ENCODE measurements at regions not wholly inside any gene's neighbourhood (a gene's known extent, or its start where the extent isn't known, plus 50 kb on each side); places are given as distances from the start of the nearest gene placed in this dataset.
A peak's percentile ranks its signal among the peaks of the same experiment; 100 is the strongest.

GRCh38 chr2:118764855-118765254 is 82.6 kb downstream of the EN1 start:
- Mint-ChIP-seq H3K36me3 (ENCODE audit: insufficient read depth, unreplicated experiment) (no peaks in the 10 kb centered on the region), H3K4me1 (ENCODE audit: low read depth, unreplicated experiment) (no peaks in the 10 kb centered on the region), H3K27me3 (ENCODE audit: insufficient read depth, unreplicated experiment) (peaks cover 23% of the 10 kb centered on the region), H3K27ac (ENCODE audit: unreplicated experiment) (no peak overlapping the region), H3K9me3 (ENCODE audit: unreplicated experiment) (no peaks in the 10 kb centered on the region), H3K4me3 (ENCODE audit: unreplicated experiment) (no peak overlapping the region)
- no peak for DNase-seq
- Histone ChIP-seq H3K27me3 (replicated peaks; ENCODE audit: control insufficient read depth, insufficient read depth, low read length) (no peaks in the 10 kb centered on the region; the same call in 1 of the 2 replicates), H3K4me3 (ENCODE audit: low read depth, low read length) (no peak overlapping the region), H3K36me3 (ENCODE audit: control insufficient read depth, insufficient read depth, low read length) (no peaks in the 10 kb centered on the region), H3K9me3 (peaks cover 4% of the 10 kb centered on the region; the same call in 1 of the 2 replicates), H3K4me1 (no peaks in the 10 kb centered on the region)
- TF ChIP-seq, protein P1, sequence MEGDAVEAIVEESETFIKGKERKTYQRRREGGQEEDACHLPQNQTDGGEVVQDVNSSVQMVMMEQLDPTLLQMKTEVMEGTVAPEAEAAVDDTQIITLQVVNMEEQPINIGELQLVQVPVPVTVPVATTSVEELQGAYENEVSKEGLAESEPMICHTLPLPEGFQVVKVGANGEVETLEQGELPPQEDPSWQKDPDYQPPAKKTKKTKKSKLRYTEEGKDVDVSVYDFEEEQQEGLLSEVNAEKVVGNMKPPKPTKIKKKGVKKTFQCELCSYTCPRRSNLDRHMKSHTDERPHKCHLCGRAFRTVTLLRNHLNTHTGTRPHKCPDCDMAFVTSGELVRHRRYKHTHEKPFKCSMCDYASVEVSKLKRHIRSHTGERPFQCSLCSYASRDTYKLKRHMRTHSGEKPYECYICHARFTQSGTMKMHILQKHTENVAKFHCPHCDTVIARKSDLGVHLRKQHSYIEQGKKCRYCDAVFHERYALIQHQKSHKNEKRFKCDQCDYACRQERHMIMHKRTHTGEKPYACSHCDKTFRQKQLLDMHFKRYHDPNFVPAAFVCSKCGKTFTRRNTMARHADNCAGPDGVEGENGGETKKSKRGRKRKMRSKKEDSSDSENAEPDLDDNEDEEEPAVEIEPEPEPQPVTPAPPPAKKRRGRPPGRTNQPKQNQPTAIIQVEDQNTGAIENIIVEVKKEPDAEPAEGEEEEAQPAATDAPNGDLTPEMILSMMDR (IDR thresholded peaks at IDR 0.05; ENCODE audit: insufficient read depth in 1 of 2, low read depth in 1 of 2, low read length in 1 of 2, severe bottlenecking in 1 of 2, unreplicated experiment in 1 of 2): no peak
- ChIA-PET CTCF (no interaction called here), POLR2A (no interaction called here)
- no TSS peak for BruUV-seq (replicated peaks)
- intact Hi-C loops (cut with micrococcal nuclease; ENCODE audit: unreplicated experiment): no loop called here

DNA sequence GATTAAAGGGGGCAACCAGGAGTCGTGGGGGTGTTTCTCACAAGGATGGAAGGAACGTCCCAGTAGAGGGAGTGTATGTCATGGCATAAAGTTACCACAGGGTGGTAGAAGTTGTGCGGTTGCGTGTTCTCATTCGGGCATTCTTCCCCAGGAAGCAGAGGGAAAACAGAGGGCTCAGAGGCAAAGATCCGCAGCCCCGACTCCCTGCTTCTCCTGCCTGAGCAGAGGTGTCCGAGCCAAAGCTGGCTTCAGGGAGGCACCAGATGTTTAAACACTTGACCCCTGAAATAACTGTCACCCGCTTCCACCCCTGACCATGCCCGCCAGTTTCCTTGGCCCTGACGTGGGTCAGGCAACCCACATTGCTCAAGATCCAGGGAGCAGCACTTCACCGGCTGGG is 83.7 kb downstream of the EN1 start:
- POLR2A ChIA-PET: no interaction called here
- intact Hi-C loops (cut with micrococcal nuclease; ENCODE audit: unreplicated experiment): loop anchor here (1.0 kb wide), 1 partner anchor 92 kb away; no protein-coding TSS in a partner anchor
- Mint-ChIP-seq H3K36me3 (ENCODE audit: insufficient read depth, unreplicated experiment) (no peaks in the 10 kb centered on the region), H3K4me1 (ENCODE audit: low read depth, unreplicated experiment) (no peaks in the 10 kb centered on the region), H3K9me3 (ENCODE audit: unreplicated experiment) (no peaks in the 10 kb centered on the region), H3K27me3 (ENCODE audit: insufficient read depth, unreplicated experiment) (peaks cover 29% of the 10 kb centered on the region), H3K27ac (ENCODE audit: unreplicated experiment) (no peak overlapping the region), H3K4me3 (ENCODE audit: unreplicated experiment) (no peak overlapping the region)
- no peak overlapping the region for H3K4me3 ChIP-seq (ENCODE audit: low read depth, low read length)
- CTCF ChIA-PET: no interaction called here
- DNase-seq: peak in 1 of 2 experiments; percentile 19
- no TSS peak for BruUV-seq (replicated peaks)
- H3K4me1 ChIP-seq: no peaks in the 10 kb centered on the region
- no peaks in the 10 kb centered on the region; the same call in 1 of the 2 replicates for H3K27me3 ChIP-seq (replicated peaks; ENCODE audit: control insufficient read depth, insufficient read depth, low read length)
- peaks cover 8% of the 10 kb centered on the region; the same call in 1 of the 2 replicates for H3K9me3 ChIP-seq
- no peaks in the 10 kb centered on the region for H3K36me3 ChIP-seq (ENCODE audit: control insufficient read depth, insufficient read depth, low read length)
- TF ChIP-seq, protein P1 (IDR thresholded peaks at IDR 0.05; ENCODE audit: insufficient read depth in 1 of 2, low read depth in 1 of 2, low read length in 1 of 2, severe bottlenecking in 1 of 2, unreplicated experiment in 1 of 2): peak in 1 of 2 experiments; percentile 17

DNA sequence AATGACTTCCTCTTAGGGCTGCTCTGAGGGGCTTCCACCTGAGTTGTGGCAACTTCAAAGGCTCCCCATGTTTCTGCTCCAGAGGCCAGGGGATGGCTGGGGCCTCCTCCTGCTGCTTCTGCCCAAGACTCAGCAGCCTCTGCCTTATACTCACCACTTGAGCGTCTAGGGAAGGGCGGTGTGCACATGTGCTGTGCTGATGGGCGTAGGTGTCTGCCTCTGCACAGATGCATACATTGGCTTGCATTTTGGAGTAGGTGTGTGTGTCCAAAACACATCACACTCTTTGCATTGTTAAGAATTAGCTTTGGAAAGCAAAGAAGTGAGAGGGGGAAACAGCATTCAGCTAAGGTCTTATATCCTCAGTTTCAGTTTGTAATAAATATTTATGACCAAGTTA is 85.2 kb downstream of the EN1 start:
- Histone ChIP-seq H3K36me3 (ENCODE audit: control insufficient read depth, insufficient read depth, low read length) (no peaks in the 10 kb centered on the region), H3K27me3 (replicated peaks; ENCODE audit: control insufficient read depth, insufficient read depth, low read length) (no peaks in the 10 kb centered on the region; the same call in none of the 2 replicates), H3K4me3 (ENCODE audit: low read depth, low read length) (no peak overlapping the region), H3K9me3 (peaks cover 8% of the 10 kb centered on the region; the same call in 1 of the 2 replicates), H3K4me1 (no peaks in the 10 kb centered on the region)
- no TSS peak for BruUV-seq (replicated peaks)
- intact Hi-C loops (cut with micrococcal nuclease; ENCODE audit: unreplicated experiment): no loop called here
- ChIA-PET CTCF (no interaction called here), POLR2A (no interaction called here)
- no peaks in the 10 kb centered on the region for H3K36me3 Mint-ChIP-seq (ENCODE audit: insufficient read depth, unreplicated experiment)
- no peaks in the 10 kb centered on the region for H3K4me1 Mint-ChIP-seq (ENCODE audit: low read depth, unreplicated experiment)
- no peak for DNase-seq
- H3K4me3 Mint-ChIP-seq (ENCODE audit: unreplicated experiment): no peak overlapping the region
- H3K9me3 Mint-ChIP-seq (ENCODE audit: unreplicated experiment): no peaks in the 10 kb centered on the region
- H3K27ac Mint-ChIP-seq (ENCODE audit: unreplicated experiment): no peak overlapping the region
- peaks cover 36% of the 10 kb centered on the region for H3K27me3 Mint-ChIP-seq (ENCODE audit: insufficient read depth, unreplicated experiment)
- TF ChIP-seq, protein P1 (IDR thresholded peaks at IDR 0.05; ENCODE audit: insufficient read depth in 1 of 2, low read depth in 1 of 2, low read length in 1 of 2, severe bottlenecking in 1 of 2, unreplicated experiment in 1 of 2): no peak

Measured in Caco-2 (cell line).